Progenitor cell of endocrine pancreas (in vitro differentiated cells): ENCODE measurements at regions not wholly inside any gene's neighbourhood (a gene's known extent, or its start where the extent isn't known, plus 50 kb on each side); places are given as distances from the start of the nearest gene placed in this dataset.

Source experiments
- DNase-seq: peaks from one replicate; pipeline ENCODE4 v3.0.0; 2021; ENCODE audit warnings: low spot score; ENCODE audit not compliant: unreplicated experiment
- H3K27ac Mint-ChIP-seq: 2 replicates; pipeline ENCODE4 v1.8.0; 2021; ENCODE audit warnings: mild to moderate bottlenecking, moderate library complexity, mixed read lengths
- H3K27me3 Mint-ChIP-seq: 2 replicates; pipeline ENCODE4 v1.8.0; 2021; ENCODE audit warnings: mixed read lengths
- H3K36me3 Mint-ChIP-seq: 2 replicates; pipeline ENCODE4 v1.8.0; 2022; ENCODE audit warnings: mixed read lengths; ENCODE audit not compliant: insufficient read depth
- H3K4me1 Mint-ChIP-seq: 2 replicates; pipeline ENCODE4 v1.8.0; 2021; ENCODE audit warnings: low read depth, mixed read lengths
- H3K4me3 Mint-ChIP-seq: 2 replicates; pipeline ENCODE4 v1.8.0; 2021; ENCODE audit warnings: low read depth, mild to moderate bottlenecking, moderate library complexity, mixed read lengths
- H3K9me3 Mint-ChIP-seq: 2 replicates; pipeline ENCODE4 v1.8.0; 2021; ENCODE audit warnings: low read depth, mixed read lengths
- TF ChIP-seq, protein P1 (sequence below): fragments of 200-600 bp; sonication (generic); IDR thresholded peaks from one replicate; pipeline ENCODE4 v1.5.0; 2021; ENCODE audit warnings: antibody characterized with exemption, mild to moderate bottlenecking; ENCODE audit not compliant: unreplicated experiment

DNA sequence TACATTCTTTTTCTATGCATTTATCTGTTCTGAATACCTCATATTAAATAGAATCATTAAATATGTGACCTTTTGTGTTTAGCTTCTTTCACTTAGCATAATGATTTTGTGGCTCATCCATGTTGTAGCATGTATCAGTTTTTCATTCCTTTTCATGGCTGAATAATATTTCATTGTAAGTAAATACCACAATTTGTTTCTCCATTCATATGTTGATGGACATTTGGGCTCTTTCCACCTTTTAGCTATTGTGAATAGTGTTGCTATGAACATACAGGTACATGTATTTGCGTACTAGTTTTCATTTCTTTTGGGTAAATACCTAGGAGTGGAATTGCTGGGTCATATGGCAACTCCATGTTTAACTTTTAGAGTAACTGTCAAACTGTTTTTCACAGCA is 85.1 kb downstream of the GNL3L start:
- no peaks in the 10 kb centered on the region for H3K4me1 Mint-ChIP-seq
- H3K27ac Mint-ChIP-seq: no peak overlapping the region
- H3K4me3 Mint-ChIP-seq: no peak overlapping the region
- peaks cover 13% of the 10 kb centered on the region for H3K36me3 Mint-ChIP-seq
- no peaks in the 10 kb centered on the region for H3K27me3 Mint-ChIP-seq
- peaks cover 50% of the 10 kb centered on the region for H3K9me3 Mint-ChIP-seq
- DNase-seq: no peak
- TF ChIP-seq, protein P1, sequence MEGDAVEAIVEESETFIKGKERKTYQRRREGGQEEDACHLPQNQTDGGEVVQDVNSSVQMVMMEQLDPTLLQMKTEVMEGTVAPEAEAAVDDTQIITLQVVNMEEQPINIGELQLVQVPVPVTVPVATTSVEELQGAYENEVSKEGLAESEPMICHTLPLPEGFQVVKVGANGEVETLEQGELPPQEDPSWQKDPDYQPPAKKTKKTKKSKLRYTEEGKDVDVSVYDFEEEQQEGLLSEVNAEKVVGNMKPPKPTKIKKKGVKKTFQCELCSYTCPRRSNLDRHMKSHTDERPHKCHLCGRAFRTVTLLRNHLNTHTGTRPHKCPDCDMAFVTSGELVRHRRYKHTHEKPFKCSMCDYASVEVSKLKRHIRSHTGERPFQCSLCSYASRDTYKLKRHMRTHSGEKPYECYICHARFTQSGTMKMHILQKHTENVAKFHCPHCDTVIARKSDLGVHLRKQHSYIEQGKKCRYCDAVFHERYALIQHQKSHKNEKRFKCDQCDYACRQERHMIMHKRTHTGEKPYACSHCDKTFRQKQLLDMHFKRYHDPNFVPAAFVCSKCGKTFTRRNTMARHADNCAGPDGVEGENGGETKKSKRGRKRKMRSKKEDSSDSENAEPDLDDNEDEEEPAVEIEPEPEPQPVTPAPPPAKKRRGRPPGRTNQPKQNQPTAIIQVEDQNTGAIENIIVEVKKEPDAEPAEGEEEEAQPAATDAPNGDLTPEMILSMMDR: no peak

- peaks cover 50% of the 10 kb centered on the region for H3K9me3 Mint-ChIP-seq
- no peak for DNase-seq
- H3K4me3 Mint-ChIP-seq: no peak overlapping the region
- H3K27ac Mint-ChIP-seq: no peak overlapping the region
- peaks cover 8% of the 10 kb centered on the region for H3K4me1 Mint-ChIP-seq
- TF ChIP-seq, protein P1: no peak
- peaks cover 6% of the 10 kb centered on the region for H3K36me3 Mint-ChIP-seq
- H3K27me3 Mint-ChIP-seq: no peaks in the 10 kb centered on the region
Observed at GRCh38 chrX:54633641-54634040, 103.6 kb downstream of the GNL3L start.

DNA sequence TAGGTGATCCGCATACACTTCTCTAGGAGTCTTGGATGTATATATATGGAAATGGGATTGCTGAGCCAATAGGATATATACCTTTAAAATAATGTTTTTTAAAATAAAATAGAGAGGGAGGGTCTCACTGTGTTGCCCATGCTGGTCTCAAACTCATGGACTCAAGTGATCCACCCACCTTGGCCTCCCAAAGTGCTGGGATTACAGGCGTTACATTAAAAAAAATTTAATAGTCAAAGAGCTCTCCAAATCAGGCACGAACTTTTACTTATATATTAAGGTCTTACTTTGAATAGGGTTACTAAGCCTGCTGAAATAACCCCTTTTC is 109.0 kb downstream of the GNL3L start:
- Mint-ChIP-seq H3K27ac (peak overlapping the region; percentile 100), H3K27me3 (no peaks in the 10 kb centered on the region), H3K4me1 (peaks cover 14% of the 10 kb centered on the region), H3K9me3 (peaks cover 25% of the 10 kb centered on the region), H3K4me3 (peak overlapping the region; percentile 95), H3K36me3 (peaks cover 3% of the 10 kb centered on the region)
- TF ChIP-seq, protein P1: no peak
- DNase-seq: no peak

DNA sequence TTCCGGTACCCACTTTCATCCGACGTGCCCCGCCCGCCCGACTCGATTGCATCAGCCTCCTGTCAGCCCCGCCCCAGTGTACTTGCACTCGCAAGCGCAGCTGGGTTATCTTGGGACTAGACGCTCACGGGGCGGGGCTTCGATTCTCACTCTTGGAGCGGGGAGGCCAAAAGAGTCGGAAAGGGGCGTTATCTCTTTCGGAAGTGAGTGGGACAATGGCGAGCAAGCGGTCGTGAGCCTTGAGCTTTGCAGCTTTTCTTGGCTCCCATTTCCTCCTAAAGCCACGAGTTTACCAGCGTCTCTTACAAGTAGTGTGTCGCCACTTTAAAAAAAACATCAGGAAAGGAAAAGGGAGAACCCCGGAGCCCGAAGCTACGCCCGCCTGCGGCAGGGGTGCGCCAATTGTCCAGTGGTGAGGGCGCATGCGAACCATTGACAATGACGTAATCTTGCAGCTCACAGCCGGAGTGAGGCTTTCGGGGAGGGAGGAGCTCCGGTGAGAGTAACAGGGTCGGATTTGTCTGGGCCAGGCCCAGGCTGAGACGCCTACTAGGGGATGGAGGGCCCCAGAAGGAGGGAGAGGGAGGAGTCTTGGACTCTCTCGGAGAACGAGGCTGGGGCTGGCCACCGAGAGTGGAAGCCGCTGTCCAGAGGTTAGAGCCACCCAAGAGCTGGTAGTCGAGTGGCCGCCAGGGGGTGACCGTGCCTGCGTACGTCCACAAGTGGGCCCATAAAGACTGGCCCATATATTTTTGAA is 109.5 kb downstream of the GNL3L start:
- Mint-ChIP-seq H3K9me3 (peaks cover 25% of the 10 kb centered on the region), H3K36me3 (peaks cover 3% of the 10 kb centered on the region), H3K27ac (peak overlapping the region; percentile 100), H3K4me3 (peak overlapping the region; percentile 95), H3K4me1 (peaks cover 14% of the 10 kb centered on the region), H3K27me3 (no peaks in the 10 kb centered on the region)
- peak; percentile 70 for DNase-seq
- TF ChIP-seq, protein P1: peak; percentile 69

DNA sequence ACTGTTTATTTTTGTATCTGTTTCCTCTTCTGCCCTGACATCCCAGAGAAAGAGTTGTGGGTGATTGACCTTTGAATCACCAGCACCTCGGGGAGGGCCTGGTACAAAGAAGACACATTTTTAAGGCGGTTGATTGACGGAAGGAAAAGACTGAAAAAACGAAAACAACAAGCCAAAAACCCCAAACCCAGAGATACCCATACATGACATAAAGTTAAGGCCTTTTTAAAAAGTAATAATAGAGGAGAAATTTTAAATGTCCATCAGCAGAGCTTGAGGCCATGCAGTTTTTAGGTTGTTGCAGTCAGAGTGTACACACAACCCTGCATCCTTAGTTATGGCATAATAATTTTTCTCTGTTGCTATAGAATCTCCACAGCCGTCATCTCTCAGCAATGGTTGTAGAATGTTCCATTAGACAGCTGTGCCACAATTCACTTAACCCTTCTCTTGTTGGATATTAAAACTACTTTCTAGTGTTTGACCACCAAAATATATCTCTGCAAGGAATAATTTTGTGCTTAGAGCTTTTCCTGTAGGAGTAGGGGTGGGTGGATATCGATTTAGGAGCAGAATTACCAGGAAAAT is 110.2 kb downstream of the GNL3L start:
- Mint-ChIP-seq H3K27me3 (no peaks in the 10 kb centered on the region), H3K27ac (peak overlapping the region; percentile 100), H3K9me3 (peaks cover 21% of the 10 kb centered on the region), H3K4me3 (peak overlapping the region; percentile 95), H3K4me1 (peaks cover 14% of the 10 kb centered on the region), H3K36me3 (peaks cover 1% of the 10 kb centered on the region)
- TF ChIP-seq, protein P1: no peak
- no peak for DNase-seq
